BE2C (cell line): ENCODE measurements at regions not wholly inside any gene's neighbourhood (a gene's known extent, or its start where the extent isn't known, plus 50 kb on each side); places are given as distances from the start of the nearest gene placed in this dataset.

Source experiments
- DNase-seq: peaks from one replicate; pipeline ENCODE4 v3.0.0-alpha.2; 2020
- H3K27me3 ChIP-seq: fragments of 250-450 bp; sonication (Bioruptor Pico); 2 replicates; pipeline ENCODE4 v1.5.1; 2020; ENCODE audit warnings: mild to moderate bottlenecking
- H3K36me3 ChIP-seq: fragments of 250-450 bp; sonication (Bioruptor Pico); 2 replicates; pipeline ENCODE4 v1.5.1; 2020; ENCODE audit warnings: mild to moderate bottlenecking
- H3K4me1 ChIP-seq: fragments of 250-450 bp; sonication (Bioruptor Pico); 2 replicates; pipeline ENCODE4 v1.5.1; 2020
- H3K4me3 ChIP-seq: 2 replicates; pipeline ENCODE4 v1.5.1; 2011; ENCODE audit warnings: low read depth, low read length
- H3K9me3 ChIP-seq: fragments of 250-450 bp; sonication (Bioruptor Pico); 2 replicates; pipeline ENCODE4 v1.5.1; 2020
- CTCF ChIP-seq: IDR thresholded peaks from 2 replicates; pipeline ENCODE4 v1.5.1; 2012; ENCODE audit warnings: mild to moderate bottlenecking, low read depth, low read length

- no peak for TF ChIP-seq CTCF
- Histone ChIP-seq H3K4me1 (no peaks in the 10 kb centered on the region), H3K27me3 (no peaks in the 10 kb centered on the region; the same call in 1 of the 2 replicates), H3K4me3 (no peak overlapping the region), H3K36me3 (no peaks in the 10 kb centered on the region), H3K9me3 (no peaks in the 10 kb centered on the region)
- DNase-seq, result no peak
These were observed 62.3 kb upstream of the CDH5 start for GRCh38 chr16:66304151-66304550.

GRCh38 chr16:66300501-66300900, 66.0 kb upstream of the CDH5 start:
- Histone ChIP-seq H3K9me3 (no peaks in the 10 kb centered on the region), H3K27me3 (no peaks in the 10 kb centered on the region; the same call in 1 of the 2 replicates), H3K4me1 (no peaks in the 10 kb centered on the region), H3K4me3 (no peak overlapping the region), H3K36me3 (no peaks in the 10 kb centered on the region)
- TF ChIP-seq CTCF, result no peak
- no peak for DNase-seq

DNA sequence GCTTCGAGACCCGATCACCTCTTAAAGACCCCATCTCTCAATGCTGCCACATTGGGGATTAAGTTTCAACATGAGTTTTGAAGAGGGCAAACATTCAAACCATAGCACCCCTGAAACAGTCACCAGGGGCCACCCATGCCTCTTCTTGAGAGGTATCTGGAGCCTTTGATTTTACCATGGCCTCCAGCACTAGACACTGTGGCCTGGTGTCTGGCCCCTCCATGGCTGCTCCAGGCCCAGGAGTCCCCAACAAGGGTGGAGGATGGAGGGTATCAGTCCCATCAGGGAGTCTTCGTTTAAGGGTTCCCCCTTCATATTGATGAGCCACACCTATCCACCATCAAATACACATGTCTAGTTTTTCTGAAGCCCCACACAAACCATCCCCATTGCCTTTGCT, 66.5 kb upstream of the CDH5 start:
- DNase-seq, result no peak
- no peaks in the 10 kb centered on the region; the same call in 1 of the 2 replicates for H3K27me3 ChIP-seq
- H3K4me3 ChIP-seq, result no peak overlapping the region
- H3K9me3 ChIP-seq, result no peaks in the 10 kb centered on the region
- no peak for TF ChIP-seq CTCF
- H3K4me1 ChIP-seq, result no peaks in the 10 kb centered on the region
- H3K36me3 ChIP-seq, result no peaks in the 10 kb centered on the region

DNA sequence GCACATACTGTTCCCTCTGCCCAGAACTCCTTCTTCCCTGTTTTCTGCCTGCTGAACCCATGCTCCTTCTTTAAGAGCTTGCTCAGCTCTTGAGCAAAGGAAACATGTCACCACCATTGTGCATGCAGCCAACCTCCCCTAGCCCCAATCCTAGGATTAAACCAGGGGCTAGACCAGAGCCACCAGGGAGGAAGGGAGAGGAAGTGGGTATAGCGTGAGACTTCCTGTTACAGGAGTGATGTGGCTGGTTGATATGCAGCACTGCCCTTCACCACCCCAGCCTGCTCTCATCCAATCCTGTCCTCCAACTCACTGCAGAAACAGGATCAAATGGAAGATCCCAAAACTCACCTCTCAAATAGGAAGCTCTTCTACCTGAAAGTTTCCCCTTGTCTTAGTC, 67.1 kb upstream of the CDH5 start:
- Histone ChIP-seq H3K4me3 (no peak overlapping the region), H3K9me3 (no peaks in the 10 kb centered on the region), H3K36me3 (no peaks in the 10 kb centered on the region), H3K4me1 (no peaks in the 10 kb centered on the region), H3K27me3 (no peaks in the 10 kb centered on the region)
- no peak for DNase-seq
- no peak for TF ChIP-seq CTCF

DNA sequence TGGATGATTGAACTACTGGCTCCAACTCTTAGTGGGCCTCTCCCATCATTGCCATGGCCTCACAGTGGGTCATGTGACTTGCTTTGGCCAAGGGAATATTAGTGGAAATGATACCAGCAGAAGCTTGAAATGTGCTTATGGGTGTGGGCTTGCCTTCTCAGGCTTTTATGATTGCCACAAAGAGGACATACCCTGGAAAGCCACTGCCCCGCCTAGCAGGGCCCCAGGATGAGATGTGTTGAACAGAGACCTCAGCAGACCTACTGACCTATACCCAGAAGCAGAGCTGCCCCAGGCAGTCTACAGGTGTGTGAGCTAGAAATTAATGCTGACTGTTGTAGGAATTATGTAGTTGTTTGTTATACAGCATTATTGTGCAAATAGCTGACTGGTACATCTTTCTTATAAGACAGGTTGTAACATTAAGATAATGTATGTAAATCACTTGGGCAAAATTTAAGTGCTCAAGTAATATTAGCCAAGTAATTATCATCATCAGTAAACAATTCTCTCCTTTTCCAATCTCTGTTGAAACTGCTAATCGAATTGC, 67.8 kb upstream of the CDH5 start:
- no peaks in the 10 kb centered on the region for H3K4me1 ChIP-seq
- DNase-seq, result no peak
- no peak overlapping the region for H3K4me3 ChIP-seq
- H3K36me3 ChIP-seq, result no peaks in the 10 kb centered on the region
- no peaks in the 10 kb centered on the region; the same call in 1 of the 2 replicates for H3K27me3 ChIP-seq
- no peak for TF ChIP-seq CTCF
- no peaks in the 10 kb centered on the region for H3K9me3 ChIP-seq

GRCh38 chr16:66298006-66298405, 68.5 kb upstream of the CDH5 start:
- Histone ChIP-seq H3K9me3 (no peaks in the 10 kb centered on the region), H3K4me1 (no peaks in the 10 kb centered on the region), H3K36me3 (no peaks in the 10 kb centered on the region), H3K27me3 (peaks cover 4% of the 10 kb centered on the region; the same call in 1 of the 2 replicates), H3K4me3 (no peak overlapping the region)
- TF ChIP-seq CTCF, result no peak
- DNase-seq, result no peak
